ENCODE measurements at regions not wholly inside any gene's neighbourhood (a gene's known extent, or its start where the extent isn't known, plus 50 kb on each side); places are given as distances from the start of the nearest gene placed in this dataset.
"Not testable (repeated sequence)": the region's sequence is repeated elsewhere in the genome, so short reads cannot be mapped to it uniquely, and the experiment has no call there.

DNA sequence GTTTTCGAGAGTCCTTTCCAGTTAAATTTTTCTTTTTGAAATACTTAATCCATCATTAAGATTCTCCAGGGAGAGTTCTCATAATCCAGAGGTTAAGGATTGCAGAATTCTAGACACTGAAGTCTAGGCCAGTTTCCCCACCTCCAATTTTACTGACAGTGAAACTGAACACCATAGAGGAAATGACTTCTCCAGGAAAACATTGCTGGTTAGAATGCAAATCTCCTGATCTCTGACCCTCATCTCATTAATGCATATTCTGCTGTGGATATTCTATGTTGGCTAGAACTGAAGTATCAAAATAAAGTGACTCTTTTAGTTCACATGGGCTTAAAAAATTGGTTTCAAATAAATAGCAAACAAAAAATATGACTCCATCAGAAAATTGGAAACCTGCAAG lies 105.8 kb upstream of the UGP2 start:
- TF ChIP-seq, protein P1, sequence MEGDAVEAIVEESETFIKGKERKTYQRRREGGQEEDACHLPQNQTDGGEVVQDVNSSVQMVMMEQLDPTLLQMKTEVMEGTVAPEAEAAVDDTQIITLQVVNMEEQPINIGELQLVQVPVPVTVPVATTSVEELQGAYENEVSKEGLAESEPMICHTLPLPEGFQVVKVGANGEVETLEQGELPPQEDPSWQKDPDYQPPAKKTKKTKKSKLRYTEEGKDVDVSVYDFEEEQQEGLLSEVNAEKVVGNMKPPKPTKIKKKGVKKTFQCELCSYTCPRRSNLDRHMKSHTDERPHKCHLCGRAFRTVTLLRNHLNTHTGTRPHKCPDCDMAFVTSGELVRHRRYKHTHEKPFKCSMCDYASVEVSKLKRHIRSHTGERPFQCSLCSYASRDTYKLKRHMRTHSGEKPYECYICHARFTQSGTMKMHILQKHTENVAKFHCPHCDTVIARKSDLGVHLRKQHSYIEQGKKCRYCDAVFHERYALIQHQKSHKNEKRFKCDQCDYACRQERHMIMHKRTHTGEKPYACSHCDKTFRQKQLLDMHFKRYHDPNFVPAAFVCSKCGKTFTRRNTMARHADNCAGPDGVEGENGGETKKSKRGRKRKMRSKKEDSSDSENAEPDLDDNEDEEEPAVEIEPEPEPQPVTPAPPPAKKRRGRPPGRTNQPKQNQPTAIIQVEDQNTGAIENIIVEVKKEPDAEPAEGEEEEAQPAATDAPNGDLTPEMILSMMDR (IDR thresholded peaks at IDR 0.05) = no peak
- Histone ChIP-seq H3K9me3 (no peaks in the 10 kb centered on the region), H3K36me3 (no peaks in the 10 kb centered on the region), H3K4me3 (no peak overlapping the region), H3K4me1 (peaks cover 0 to 14% of the 10 kb centered on the region in 2 donors), H3K27me3 (no peaks in the 10 kb centered on the region), H3K27ac (peak overlapping the region in 1 of 2 donors; percentile 27)
- DNase-seq (ENCODE audit: low spot score) = no peak

DNA sequence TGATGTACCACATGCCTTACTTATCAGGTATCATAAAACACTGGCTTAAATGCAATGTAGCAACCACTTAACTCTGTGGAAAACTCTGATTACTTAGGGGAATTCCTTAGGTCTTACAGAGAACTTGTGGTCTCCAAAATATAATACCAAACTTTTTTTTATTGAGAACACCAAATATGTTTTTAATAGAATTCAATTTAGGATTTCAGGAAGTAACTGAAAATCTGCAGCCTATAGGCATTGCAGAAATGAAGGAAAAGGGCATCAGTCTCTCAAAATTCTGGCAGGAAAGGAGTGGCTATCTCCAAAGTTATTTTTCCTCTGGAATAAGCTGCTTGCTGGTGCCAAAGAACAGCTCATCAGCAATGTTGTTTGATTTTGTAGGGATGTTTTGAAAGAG lies 105.3 kb upstream of the UGP2 start:
- Histone ChIP-seq H3K9me3 (no peaks in the 10 kb centered on the region), H3K27me3 (no peaks in the 10 kb centered on the region), H3K36me3 (no peaks in the 10 kb centered on the region), H3K4me3 (no peak overlapping the region), H3K4me1 (peaks cover 0 to 14% of the 10 kb centered on the region in 2 donors), H3K27ac (peak overlapping the region in 1 of 2 donors; percentile 27)
- TF ChIP-seq, protein P1 (IDR thresholded peaks at IDR 0.05) = no peak
- no peak for DNase-seq (ENCODE audit: low spot score)

DNA sequence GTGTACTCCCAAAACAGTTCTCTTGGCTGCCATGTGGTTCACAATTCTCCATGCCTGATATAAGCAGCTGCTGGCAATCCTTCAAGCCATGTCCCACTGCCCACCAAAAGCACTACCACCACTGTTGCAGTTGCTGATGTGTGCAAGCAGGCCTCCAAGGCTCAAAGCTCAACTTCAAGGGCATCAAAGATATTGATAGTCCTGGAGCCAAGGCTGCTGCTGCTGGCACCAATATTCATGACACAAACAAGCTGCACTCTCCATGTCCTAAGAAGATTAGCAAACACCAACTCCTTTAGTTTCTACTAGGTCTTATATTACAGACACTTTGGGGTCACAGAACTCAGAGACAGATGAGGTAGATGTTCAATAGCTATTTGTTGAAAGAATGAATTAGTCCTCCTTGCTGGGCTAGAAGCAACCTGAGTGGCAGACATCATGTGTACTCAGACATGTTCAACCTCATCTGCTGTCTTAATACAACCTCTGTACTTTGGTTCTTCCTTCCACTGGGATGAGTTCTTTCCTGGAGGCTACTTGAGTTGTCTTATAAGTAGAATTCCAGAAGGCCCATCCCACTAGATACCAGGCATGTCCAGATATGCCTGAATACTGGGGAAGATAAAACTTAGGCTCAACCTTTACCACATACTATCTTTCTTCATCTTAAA lies 104.5 kb upstream of the UGP2 start:
- Histone ChIP-seq H3K4me1 (peaks cover 0 to 14% of the 10 kb centered on the region in 2 donors), H3K36me3 (no peaks in the 10 kb centered on the region), H3K27me3 (no peaks in the 10 kb centered on the region), H3K27ac (peak overlapping the region in 1 of 2 donors; percentile 44), H3K9me3 (no peaks in the 10 kb centered on the region), H3K4me3 (no peak overlapping the region)
- TF ChIP-seq, protein P1 (IDR thresholded peaks at IDR 0.05) = no peak
- no peak for DNase-seq (ENCODE audit: low spot score)

DNA sequence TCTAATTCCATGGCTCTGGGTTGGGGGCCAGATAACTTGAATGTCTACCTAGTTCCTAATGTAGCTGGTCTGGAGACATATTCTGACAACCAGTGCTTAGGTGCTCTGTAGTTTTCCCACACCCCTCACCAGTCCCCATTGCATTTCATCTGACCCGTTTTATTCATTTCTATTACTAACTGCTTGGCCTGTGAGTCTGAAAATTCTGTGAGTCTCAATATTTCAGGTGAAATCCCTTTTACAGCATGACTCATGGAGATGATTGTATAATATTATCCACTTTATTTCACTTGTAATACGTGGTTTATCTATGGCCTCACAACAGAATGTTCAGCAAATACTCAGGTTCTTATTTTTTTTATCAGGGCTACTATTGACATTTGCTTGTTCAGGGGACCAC lies 103.7 kb upstream of the UGP2 start:
- Histone ChIP-seq H3K36me3 (no peaks in the 10 kb centered on the region), H3K27ac (no peak overlapping the region), H3K4me3 (no peak overlapping the region), H3K9me3 (no peaks in the 10 kb centered on the region), H3K27me3 (no peaks in the 10 kb centered on the region), H3K4me1 (peaks cover 0 to 14% of the 10 kb centered on the region in 2 donors)
- no peak for DNase-seq (ENCODE audit: low spot score)
- TF ChIP-seq, protein P1 (IDR thresholded peaks at IDR 0.05) = no peak

DNA sequence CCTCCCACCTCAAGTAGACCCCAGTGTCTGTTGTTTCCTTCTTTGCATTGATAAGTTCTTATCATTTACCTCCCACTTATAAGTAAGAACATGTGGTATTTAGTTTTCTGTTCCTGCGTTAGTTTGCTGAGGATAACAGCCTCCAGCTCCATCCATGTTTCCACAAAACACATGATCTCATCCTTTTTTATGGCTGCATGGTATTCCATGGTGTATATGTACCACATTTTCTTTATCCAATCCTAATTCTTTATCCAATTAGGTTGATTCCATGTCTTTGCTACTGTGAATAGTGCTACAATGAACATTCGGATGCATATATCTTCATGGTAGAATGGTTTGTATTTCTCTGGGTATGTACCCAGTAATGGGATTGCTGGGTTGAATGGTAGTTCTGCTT lies 102.5 kb upstream of the UGP2 start:
- not testable (repeated sequence) for H3K27me3 ChIP-seq; DNase-seq (ENCODE audit: low spot score); H3K36me3 ChIP-seq

DNA sequence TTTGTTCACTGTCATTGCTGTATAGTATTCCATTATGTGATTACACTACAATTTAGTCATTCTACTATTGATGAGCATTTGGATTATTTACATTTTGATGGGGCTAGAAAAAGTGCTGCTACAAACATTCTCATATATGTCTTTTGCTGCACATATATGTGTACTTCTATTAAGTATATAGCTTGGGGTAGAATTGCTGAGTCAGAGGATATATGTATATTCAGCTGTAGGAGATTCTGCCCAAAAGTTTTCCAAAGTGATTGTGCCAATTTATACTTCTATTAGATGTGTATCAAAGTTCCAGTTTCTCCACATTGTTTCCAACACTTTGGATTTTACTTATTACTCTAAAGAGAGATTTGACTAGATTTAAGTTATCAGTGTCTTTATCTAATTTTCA lies 101.7 kb upstream of the UGP2 start:
- Histone ChIP-seq H3K27ac (no peak overlapping the region), H3K27me3 (no peaks in the 10 kb centered on the region), H3K4me1 (peaks cover 0 to 14% of the 10 kb centered on the region in 2 donors), H3K4me3 (no peak overlapping the region), H3K9me3 (no peaks in the 10 kb centered on the region), H3K36me3 (no peaks in the 10 kb centered on the region)
- TF ChIP-seq, protein P1 (IDR thresholded peaks at IDR 0.05) = no peak
- no peak for DNase-seq (ENCODE audit: low spot score)

More for the DNA sequence above, 102.5 kb upstream of the UGP2 start:
- H3K9me3 ChIP-seq, H3K27ac ChIP-seq, H3K4me3 ChIP-seq: not testable (repeated sequence)
- peaks cover 0 to 14% of the 10 kb centered on the region in 2 donors for H3K4me1 ChIP-seq
